B cell (primary cell): ENCODE measurements at regions not wholly inside any gene's neighbourhood (a gene's known extent, or its start where the extent isn't known, plus 50 kb on each side); places are given as distances from the start of the nearest gene placed in this dataset.

Experiments used
- ATAC-seq: fragments of 200-7000 bp; cut with Tn5 transposase; one replicate; pipeline ENCODE4 v1.10.0; 2021; ENCODE audit warnings: low read depth, mild to moderate bottlenecking, moderate number of reproducible peaks, moderate library complexity
- CTCF ChIA-PET: fragments of 350-600 bp; sonication (Branson Sonifier 250); formaldehyde crosslinking; loops from one replicate; lab custom pipeline; 2021; ENCODE audit warnings: antibody characterized with exemption, inconsistent platforms; lab: Charles Lee
- POLR2A ChIA-PET: fragments of 350-600 bp; sonication (Branson Sonifier 250); formaldehyde crosslinking; loops from one replicate; lab custom pipeline; 2021; ENCODE audit warnings: antibody characterized with exemption; lab: Charles Lee
- DNase-seq: peaks from one replicate; pipeline ENCODE4 v3.0.0; 2013
- H2AFZ ChIP-seq: 2 replicates; pipeline ENCODE4 v1.6.1; 2012; ENCODE audit warnings: mild to moderate bottlenecking, low read depth, low read length; ENCODE audit not compliant: insufficient read depth, poor library complexity, severe bottlenecking
- H3K27ac ChIP-seq, 2 donors: 1 replicate in 1 of 2; 2 replicates in 1 of 2; pipeline ENCODE4 v1.5.1; 2012 to 2013; ENCODE audit warnings: low read length in 2 of 2, mild to moderate bottlenecking in 2 of 2, moderate library complexity in 1 of 2
- H3K27me3 ChIP-seq, 4 experiments: fragments of 200-600 bp in 1 of 4; sonication (generic) in 1 of 4; replicated peaks in 1 of 4; 1 replicate in 2 of 4; 2 replicates in 2 of 4; pipeline versions ENCODE4 v1.6.1 to v1.7.0; 2013 to 2016; ENCODE audit warnings: low read length in 3 of 4, mild to moderate bottlenecking in 2 of 4, mixed read lengths in 1 of 4, moderate library complexity in 1 of 4; ENCODE audit not compliant: insufficient read depth in 4 of 4, control insufficient read depth in 3 of 4; ENCODE audit errors: control extremely low read depth in 1 of 4
- H3K36me3 ChIP-seq, 2 experiments: replicated peaks in 1 of 2; 1 replicate in 1 of 2; 2 replicates in 1 of 2; pipeline versions ENCODE4 v1.6.1 to v1.7.1; 2013; ENCODE audit warnings: low read length in 1 of 2; ENCODE audit not compliant: insufficient read depth in 2 of 2, control insufficient read depth in 1 of 2; ENCODE audit errors: control extremely low read depth in 1 of 2, extremely low read depth in 1 of 2
- H3K4me1 ChIP-seq, 2 donors: fragments of 200-600 bp in 1 of 2; sonication (generic) in 1 of 2; 1 replicate in 1 of 2; 2 replicates in 1 of 2; pipeline versions ENCODE4 v1.5.1 to v1.6.1; 2013 to 2017; ENCODE audit warnings: low read length in 2 of 2; ENCODE audit not compliant: control insufficient read depth in 2 of 2, insufficient read depth in 2 of 2
- H3K4me2 ChIP-seq: replicated peaks from 2 replicates; pipeline ENCODE3; 2012; ENCODE audit warnings: mild to moderate bottlenecking, low read depth, low read length; ENCODE audit not compliant: poor library complexity, severe bottlenecking
- H3K4me3 ChIP-seq, 5 experiments: fragments of 200-600 bp in 1 of 5; sonication (generic) in 1 of 5; 1 replicate in 3 of 5; 2 replicates in 2 of 5; pipeline versions ENCODE4 v1.5.1 to v1.7.0; 2011 to 2016; ENCODE audit warnings: low read length in 4 of 5, mild to moderate bottlenecking in 4 of 5, low read depth in 2 of 5, control low read depth in 1 of 5, moderate library complexity in 1 of 5; ENCODE audit not compliant: insufficient read depth in 1 of 5; ENCODE audit errors: control extremely low read depth in 1 of 5, extremely low read depth in 1 of 5
- H3K79me2 ChIP-seq: fragments of 200-600 bp; sonication (generic); one replicate; pipeline ENCODE4 v1.6.0; 2016; ENCODE audit warnings: low read length; ENCODE audit not compliant: control insufficient read depth, insufficient read depth
- H3K9ac ChIP-seq: fragments of 200-600 bp; sonication (generic); 2 replicates; pipeline ENCODE4 v1.6.1; 2017; ENCODE audit warnings: mild to moderate bottlenecking, low read length, moderate library complexity
- H3K9me3 ChIP-seq, 3 donors: one replicate each; pipeline versions ENCODE4 v1.6.1 to v1.7.1; 2013; ENCODE audit warnings: low read length in 2 of 3; ENCODE audit not compliant: control insufficient read depth in 2 of 3, insufficient read depth in 1 of 3; ENCODE audit errors: control extremely low read depth in 1 of 3
- H4K20me1 ChIP-seq: 2 replicates; pipeline ENCODE4 v1.6.0; 2012; ENCODE audit warnings: mild to moderate bottlenecking, low read length; ENCODE audit not compliant: insufficient read depth, control insufficient read depth, poor library complexity, severe bottlenecking
- H3K27ac Mint-ChIP-seq: one replicate; pipeline ENCODE4 v1.8.0; 2021; ENCODE audit warnings: mixed read lengths
- H3K27me3 Mint-ChIP-seq: one replicate; pipeline ENCODE4 v1.8.0; 2021; ENCODE audit warnings: mixed read lengths
- H3K4me1 Mint-ChIP-seq: one replicate; pipeline ENCODE4 v1.8.0; 2021; ENCODE audit warnings: mixed read lengths
- H3K4me3 Mint-ChIP-seq: one replicate; pipeline ENCODE4 v1.8.0; 2021; ENCODE audit warnings: mixed read lengths
- H3K9me3 Mint-ChIP-seq: one replicate; pipeline ENCODE4 v1.8.0; 2022; ENCODE audit warnings: mixed read lengths; ENCODE audit not compliant: insufficient read depth
- EZH2 ChIP-seq: IDR thresholded peaks from 2 replicates; pipeline ENCODE4 v1.6.1; 2012; ENCODE audit warnings: borderline replicate concordance, low read depth, mild to moderate bottlenecking, moderate library complexity, low read length; ENCODE audit not compliant: insufficient read depth, poor library complexity, severe bottlenecking
- WGBS: methylation state at CpG from one replicate; pipeline ENCODE4 v1.1.5; 2013; ENCODE audit warnings: missing lambda C conversion rate; ENCODE audit not compliant: insufficient coverage; 5-methylcytosine and 5-hydroxymethylcytosine counted together
- intact Hi-C: fragments of 100-400 bp; cut with micrococcal nuclease; formaldehyde crosslinking; loops from one replicate; pipeline ENCODE4 v1.10.0; 2022
- TF ChIP-seq, protein P1 (sequence below): fragments of 200-600 bp; IDR thresholded peaks from one replicate; pipeline ENCODE4 v1.8.0; 2022; ENCODE audit warnings: antibody characterized with exemption, mild to moderate bottlenecking

DNA sequence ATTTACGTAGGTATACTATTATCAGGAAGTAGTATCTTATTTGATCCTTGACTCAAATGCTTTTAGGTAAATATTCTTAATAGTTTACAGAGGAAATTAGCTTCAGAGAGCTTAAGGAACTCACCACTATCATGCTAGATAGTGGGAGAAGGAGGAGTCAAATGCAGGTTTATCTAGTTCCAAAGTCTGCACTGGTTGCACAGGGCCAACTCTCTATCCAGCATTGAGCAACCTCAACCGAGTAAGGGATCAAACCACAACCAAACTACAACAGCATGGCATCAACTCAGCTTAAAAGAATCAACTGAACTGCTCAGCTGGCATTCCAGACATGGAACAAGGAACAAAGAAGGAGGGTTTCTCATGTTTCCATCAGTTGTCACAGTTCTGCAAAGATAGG is 306.0 kb downstream of the MAF start:
- CTCF ChIA-PET = no interaction called here
- WGBS = 100% methylated on average over 1 of the region's 2 CpGs
- TF ChIP-seq, protein P1, sequence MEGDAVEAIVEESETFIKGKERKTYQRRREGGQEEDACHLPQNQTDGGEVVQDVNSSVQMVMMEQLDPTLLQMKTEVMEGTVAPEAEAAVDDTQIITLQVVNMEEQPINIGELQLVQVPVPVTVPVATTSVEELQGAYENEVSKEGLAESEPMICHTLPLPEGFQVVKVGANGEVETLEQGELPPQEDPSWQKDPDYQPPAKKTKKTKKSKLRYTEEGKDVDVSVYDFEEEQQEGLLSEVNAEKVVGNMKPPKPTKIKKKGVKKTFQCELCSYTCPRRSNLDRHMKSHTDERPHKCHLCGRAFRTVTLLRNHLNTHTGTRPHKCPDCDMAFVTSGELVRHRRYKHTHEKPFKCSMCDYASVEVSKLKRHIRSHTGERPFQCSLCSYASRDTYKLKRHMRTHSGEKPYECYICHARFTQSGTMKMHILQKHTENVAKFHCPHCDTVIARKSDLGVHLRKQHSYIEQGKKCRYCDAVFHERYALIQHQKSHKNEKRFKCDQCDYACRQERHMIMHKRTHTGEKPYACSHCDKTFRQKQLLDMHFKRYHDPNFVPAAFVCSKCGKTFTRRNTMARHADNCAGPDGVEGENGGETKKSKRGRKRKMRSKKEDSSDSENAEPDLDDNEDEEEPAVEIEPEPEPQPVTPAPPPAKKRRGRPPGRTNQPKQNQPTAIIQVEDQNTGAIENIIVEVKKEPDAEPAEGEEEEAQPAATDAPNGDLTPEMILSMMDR = no peak
- no peak for TF ChIP-seq EZH2

DNA sequence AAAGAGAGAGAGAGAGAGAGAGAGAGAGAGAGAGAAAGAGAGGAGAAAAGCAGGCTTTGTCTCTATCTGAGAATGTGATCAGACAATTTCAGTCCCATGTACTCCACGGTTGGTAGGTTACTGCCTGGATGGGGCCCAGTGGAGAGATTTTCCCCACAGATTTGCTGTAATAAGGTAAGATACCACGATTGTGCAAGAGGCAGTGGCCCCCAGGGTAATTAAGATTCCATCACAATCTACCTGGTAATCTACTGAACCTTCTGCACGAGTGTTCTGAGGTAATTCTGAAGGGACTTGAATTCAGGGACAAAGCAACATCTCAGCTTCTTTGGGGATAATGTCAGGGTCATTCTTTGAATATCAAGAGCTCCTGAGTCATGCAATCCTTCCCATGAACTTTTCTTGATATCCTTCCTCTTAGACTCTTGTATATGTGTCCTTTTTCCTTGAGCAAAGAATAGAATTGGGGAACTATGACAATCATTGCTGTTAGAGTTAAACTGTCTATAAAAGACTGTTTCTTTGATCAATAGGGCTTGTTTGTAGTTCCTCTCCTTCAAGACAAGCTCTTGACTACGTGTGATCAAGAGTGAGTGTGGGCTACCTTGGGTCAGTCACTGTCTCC is 306.6 kb downstream of the MAF start:
- Histone ChIP-seq H3K4me1 (no peaks in the 10 kb centered on the region), H3K27me3 (peaks cover 0 to 37% (median 6%) of the 10 kb centered on the region in 4 experiments), H3K27ac (no peak overlapping the region), H3K4me2 (no peak overlapping the region), H3K9ac (no peak overlapping the region), H2AFZ (no peak overlapping the region), H4K20me1 (no peaks in the 10 kb centered on the region), H3K9me3 (no peaks in the 10 kb centered on the region), H3K4me3 (no peak overlapping the region), H3K36me3 (no peaks in the 10 kb centered on the region), H3K79me2 (no peaks in the 10 kb centered on the region)
- ChIA-PET CTCF (no interaction called here), POLR2A (no interaction called here)
- peaks cover 57% of the 10 kb centered on the region for H3K27me3 Mint-ChIP-seq
- no peak overlapping the region for H3K27ac Mint-ChIP-seq
- no peak overlapping the region for H3K4me3 Mint-ChIP-seq
- DNase-seq (no peak), ATAC-seq (no peak)
- H3K9me3 Mint-ChIP-seq = no peaks in the 10 kb centered on the region
- H3K4me1 Mint-ChIP-seq = no peaks in the 10 kb centered on the region
- WGBS = 67% methylated on average over 1 of the region's 4 CpGs
- TF ChIP-seq, protein P1 = no peak
- no peak for TF ChIP-seq EZH2
- intact Hi-C loops = no loop called here

More for the DNA sequence above, 306.0 kb downstream of the MAF start:
- Histone ChIP-seq H4K20me1 (no peaks in the 10 kb centered on the region), H3K9me3 (no peaks in the 10 kb centered on the region), H3K27ac (no peak overlapping the region), H3K9ac (no peak overlapping the region), H3K4me2 (no peak overlapping the region), H3K4me3 (no peak overlapping the region), H3K79me2 (no peaks in the 10 kb centered on the region), H3K4me1 (no peaks in the 10 kb centered on the region), H3K27me3 (peaks cover 0 to 32% (median 3%) of the 10 kb centered on the region in 4 experiments), H2AFZ (no peak overlapping the region), H3K36me3 (no peaks in the 10 kb centered on the region)
- POLR2A ChIA-PET = no interaction called here
- H3K4me3 Mint-ChIP-seq = no peak overlapping the region
- H3K4me1 Mint-ChIP-seq = no peaks in the 10 kb centered on the region
- ATAC-seq (no peak), DNase-seq (no peak)
- H3K27ac Mint-ChIP-seq = no peak overlapping the region
- intact Hi-C loops = no loop called here
- peaks cover 51% of the 10 kb centered on the region for H3K27me3 Mint-ChIP-seq
- no peaks in the 10 kb centered on the region for H3K9me3 Mint-ChIP-seq
